H9 (cell line): ENCODE measurements at regions not wholly inside any gene's neighbourhood (a gene's known extent, or its start where the extent isn't known, plus 50 kb on each side); places are given as distances from the start of the nearest gene placed in this dataset.

Experiments
- DNase-seq: peaks from one replicate; pipeline ENCODE4 v3.0.0-alpha.2; 2017
- H2AFZ ChIP-seq: one replicate; pipeline ENCODE4 v1.6.1; 2013; ENCODE audit warnings: mild to moderate bottlenecking, low read length, control low read depth, moderate library complexity
- H2AK5ac ChIP-seq: 2 replicates; pipeline ENCODE4 v1.6.1; 2013; ENCODE audit warnings: low read length, control low read depth, mixed read lengths; ENCODE audit not compliant: insufficient read length
- H2BK120ac ChIP-seq: one replicate; pipeline ENCODE4 v1.6.1; 2013; ENCODE audit warnings: low read depth, mild to moderate bottlenecking, low read length, control low read depth, inconsistent platforms; ENCODE audit not compliant: poor library complexity, severe bottlenecking
- H2BK12ac ChIP-seq: 2 replicates; pipeline ENCODE4 v1.6.1; 2013; ENCODE audit warnings: low read length, control low read depth, mixed read lengths, low read depth; ENCODE audit not compliant: insufficient read length
- H2BK15ac ChIP-seq: 2 replicates; pipeline ENCODE4 v1.6.1; 2013; ENCODE audit warnings: low read depth, low read length, control low read depth
- H2BK20ac ChIP-seq: one replicate; pipeline ENCODE4 v1.6.1; 2013; ENCODE audit warnings: low read depth, mild to moderate bottlenecking, low read length, control low read depth, inconsistent platforms; ENCODE audit not compliant: poor library complexity, severe bottlenecking
- H2BK5ac ChIP-seq: 2 replicates; pipeline ENCODE4 v1.6.1; 2013; ENCODE audit warnings: low read length, control low read depth, mixed read lengths; ENCODE audit not compliant: insufficient read length
- H3K14ac ChIP-seq: 2 replicates; pipeline ENCODE4 v1.6.1; 2013; ENCODE audit warnings: low read length, control low read depth; ENCODE audit not compliant: insufficient read depth
- H3K18ac ChIP-seq: 2 replicates; pipeline ENCODE4 v1.6.1; 2013; ENCODE audit warnings: low read depth, mild to moderate bottlenecking, mixed read lengths, low read length, control low read depth; ENCODE audit not compliant: insufficient read length
- H3K23ac ChIP-seq: 2 replicates; pipeline ENCODE4 v1.6.1; 2013; ENCODE audit warnings: low read length, control low read depth, mixed read lengths, low read depth; ENCODE audit not compliant: insufficient read length
- H3K23me2 ChIP-seq: 2 replicates; pipeline ENCODE4 v1.6.1; 2013; ENCODE audit warnings: low read depth, mild to moderate bottlenecking, mixed read lengths, low read length, control low read depth; ENCODE audit not compliant: insufficient read length, poor library complexity, severe bottlenecking
- H3K27ac ChIP-seq: 2 replicates; pipeline ENCODE4 v1.5.1; 2013; ENCODE audit warnings: low read length, control low read depth, mixed read lengths, low read depth; ENCODE audit not compliant: insufficient read length
- H3K27me3 ChIP-seq: 2 replicates; pipeline ENCODE4 v1.6.1; 2013; ENCODE audit warnings: low read length, control low read depth, inconsistent platforms; ENCODE audit not compliant: insufficient read depth
- H3K4ac ChIP-seq: 2 replicates; pipeline ENCODE4 v1.6.1; 2013; ENCODE audit warnings: low read depth, mild to moderate bottlenecking, control low read depth, inconsistent platforms, low read length, moderate library complexity
- H3K4me1 ChIP-seq: 2 replicates; pipeline ENCODE4 v1.6.1; 2013; ENCODE audit warnings: low read length, control low read depth, inconsistent platforms; ENCODE audit not compliant: insufficient read depth
- H3K4me2 ChIP-seq: 2 replicates; pipeline ENCODE4 v1.6.1; 2013; ENCODE audit warnings: low read length, control low read depth, mixed read lengths; ENCODE audit not compliant: insufficient read length, insufficient read depth
- H3K56ac ChIP-seq: 2 replicates; pipeline ENCODE4 v1.6.1; 2013; ENCODE audit warnings: low read depth, mild to moderate bottlenecking, mixed read lengths, low read length, control low read depth; ENCODE audit not compliant: insufficient read length
- H3K79me1 ChIP-seq: 2 replicates; pipeline ENCODE4 v1.6.1; 2013; ENCODE audit warnings: low read depth, mild to moderate bottlenecking, moderate library complexity, low read length, control low read depth, inconsistent platforms; ENCODE audit not compliant: insufficient read depth, poor library complexity, severe bottlenecking
- H3K79me2 ChIP-seq: 2 replicates; pipeline ENCODE4 v1.6.1; 2013; ENCODE audit warnings: low read length, control low read depth, inconsistent platforms; ENCODE audit not compliant: insufficient read depth
- H3K9ac ChIP-seq: 2 replicates; pipeline ENCODE4 v1.6.1; 2013; ENCODE audit warnings: low read length, control low read depth, mixed read lengths; ENCODE audit not compliant: insufficient read length; ENCODE audit errors: extremely low read depth
- H3K9me3 ChIP-seq: one replicate; pipeline ENCODE4 v1.6.1; 2013; ENCODE audit warnings: low read depth, low read length, inconsistent platforms; ENCODE audit not compliant: control insufficient read depth
- H3T11ph ChIP-seq: one replicate; pipeline ENCODE4 v1.6.1; 2013; ENCODE audit warnings: mild to moderate bottlenecking, low read length, control low read depth, inconsistent platforms
- H4K20me1 ChIP-seq: one replicate; pipeline ENCODE4 v1.6.1; 2013; ENCODE audit not compliant: control insufficient read depth, insufficient read length, insufficient read depth
- H4K5ac ChIP-seq: 2 replicates; pipeline ENCODE4 v1.6.1; 2013; ENCODE audit warnings: low read depth, mild to moderate bottlenecking, mixed read lengths, low read length, control low read depth; ENCODE audit not compliant: insufficient read length
- H4K8ac ChIP-seq: replicated peaks from 2 replicates; pipeline ENCODE4 v1.6.1; 2013; ENCODE audit warnings: low read length, control low read depth, mixed read lengths, low read depth; ENCODE audit not compliant: insufficient read length
- H4K91ac ChIP-seq: 2 replicates; pipeline ENCODE4 v1.6.1; 2013; ENCODE audit warnings: low read depth, mild to moderate bottlenecking, moderate library complexity, mixed read lengths, low read length, control low read depth; ENCODE audit not compliant: insufficient read length
- H3K27ac Mint-ChIP-seq, 3 experiments: 2 replicates in 2 of 3; 3 replicates in 1 of 3; pipeline ENCODE4 v1.8.0; 2020 to 2021; ENCODE audit warnings: mixed read lengths in 3 of 3, mild to moderate bottlenecking in 1 of 3, moderate library complexity in 1 of 3
- H3K27me3 Mint-ChIP-seq: 2 replicates; pipeline ENCODE4 v1.8.0; 2021; ENCODE audit warnings: low read depth, mild to moderate bottlenecking, moderate library complexity, mixed read lengths
- H3K36me3 Mint-ChIP-seq, 3 experiments: 2 replicates in 2 of 3; 3 replicates in 1 of 3; pipeline ENCODE4 v1.8.0; 2020 to 2021; ENCODE audit warnings: low read depth in 3 of 3, mixed read lengths in 3 of 3; ENCODE audit not compliant: insufficient read depth in 1 of 3
- H3K4me1 Mint-ChIP-seq, 2 experiments: 2 replicates each; pipeline ENCODE4 v1.8.0; 2020; ENCODE audit warnings: mixed read lengths in 2 of 2
- H3K4me3 Mint-ChIP-seq, 2 experiments: 2 replicates in 1 of 2; 3 replicates in 1 of 2; pipeline ENCODE4 v1.8.0; 2020 to 2021; ENCODE audit warnings: mild to moderate bottlenecking in 2 of 2, mixed read lengths in 2 of 2, moderate library complexity in 1 of 2
- H3K9me3 Mint-ChIP-seq, 2 experiments: 2 replicates in 1 of 2; 3 replicates in 1 of 2; pipeline ENCODE4 v1.8.0; 2020; ENCODE audit warnings: mild to moderate bottlenecking in 2 of 2, mixed read lengths in 2 of 2, moderate library complexity in 1 of 2
- CTCF ChIP-seq: fragments of 200-600 bp; sonication (generic); conservative IDR thresholded peaks from 3 replicates; pipeline ENCODE4 v1.8.0; 2021; ENCODE audit warnings: antibody characterized with exemption, mild to moderate bottlenecking
- WGBS: extraction: QIAGEN DNeasy Blood & Tissue Kit; methylation state at CpG from one replicate; pipeline ENCODE4 v1.1.7; 2013; ENCODE audit warnings: missing lambda C conversion rate, low lambda C conversion rate, mixed read lengths; ENCODE audit not compliant: insufficient read length; ENCODE audit errors: extremely low coverage; 5-methylcytosine and 5-hydroxymethylcytosine counted together

DNA sequence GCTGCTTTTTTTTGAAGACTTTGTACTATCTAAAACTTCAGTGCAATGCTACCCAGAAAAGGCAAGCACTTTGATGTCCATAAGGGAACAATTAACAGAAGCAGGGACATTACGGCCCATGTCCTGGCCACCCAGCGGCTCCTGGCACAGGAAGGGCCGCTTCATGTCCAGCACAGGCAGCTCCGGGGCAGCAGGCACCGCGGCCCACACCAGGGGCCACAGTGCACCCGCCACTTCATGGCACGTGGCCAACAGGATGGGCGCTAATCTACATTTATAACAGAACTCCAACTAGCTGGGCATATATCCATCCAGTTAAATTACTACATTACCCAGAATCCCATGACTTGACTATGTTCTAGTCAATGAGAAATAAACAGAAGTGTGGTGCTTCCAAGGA, 198.2 kb upstream of the ID4 start:
- Histone ChIP-seq H2BK5ac (no peak overlapping the region), H2BK15ac (no peak overlapping the region), H3K4ac (no peak overlapping the region), H3K27ac (no peak overlapping the region), H2BK20ac (no peak overlapping the region), H2BK120ac (no peak overlapping the region), H4K91ac (no peak overlapping the region), H3K9me3 (no peaks in the 10 kb centered on the region), H2AFZ (no peak overlapping the region), H3K18ac (no peak overlapping the region), H3K79me1 (no peaks in the 10 kb centered on the region), H3K79me2 (no peaks in the 10 kb centered on the region), H3K56ac (no peak overlapping the region), H3K27me3 (no peaks in the 10 kb centered on the region), H4K5ac (no peak overlapping the region), H3K14ac (no peak overlapping the region), H3K23me2 (no peaks in the 10 kb centered on the region), H3K4me1 (no peaks in the 10 kb centered on the region), H2BK12ac (no peak overlapping the region), H4K20me1 (no peaks in the 10 kb centered on the region), H3K23ac (no peak overlapping the region), H3T11ph (no peak overlapping the region), H4K8ac (no peak overlapping the region), H3K9ac (no peak overlapping the region), H2AK5ac (no peak overlapping the region), H3K4me2 (no peak overlapping the region)
- H3K4me1 Mint-ChIP-seq = peaks cover 0 to 1% of the 10 kb centered on the region in 2 experiments; a peak in 2 of 4 replicates
- WGBS = no CpG with 5 or more reads among the region's 9 CpGs
- DNase-seq = no peak
- TF ChIP-seq CTCF = no peak
- no peaks in the 10 kb centered on the region for H3K27me3 Mint-ChIP-seq
- no peak overlapping the region for H3K27ac Mint-ChIP-seq
- H3K4me3 Mint-ChIP-seq = no peak overlapping the region
- H3K9me3 Mint-ChIP-seq = peaks cover 3 to 6% of the 10 kb centered on the region in 2 experiments; a peak in 3 of 5 replicates
- no peaks in the 10 kb centered on the region; a peak in 1 of 7 replicates for H3K36me3 Mint-ChIP-seq
